ENCODE measurements at regions not wholly inside any gene's neighbourhood (a gene's known extent, or its start where the extent isn't known, plus 50 kb on each side); places are given as distances from the start of the nearest gene placed in this dataset.

DNA sequence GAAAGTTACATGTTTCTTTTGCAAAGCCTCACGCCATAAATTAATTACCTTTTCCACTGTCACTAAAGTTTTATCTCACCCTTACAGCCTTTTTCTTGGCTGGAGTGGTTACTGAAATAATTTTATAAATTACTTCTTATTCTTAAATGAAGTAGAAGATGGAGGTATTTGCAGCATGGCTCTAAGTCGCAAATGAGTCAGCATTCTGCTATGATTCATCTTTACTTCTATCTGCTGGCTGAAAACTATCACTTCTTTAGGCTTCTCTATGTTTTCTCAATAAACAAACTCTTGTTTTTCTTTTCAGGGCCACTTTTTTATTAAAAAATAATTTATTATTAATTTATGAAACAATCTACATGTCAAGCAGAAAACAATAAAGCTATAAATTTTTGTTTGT, 210.2 kb upstream of the GYPA start:
- no peak overlapping the region for H3K4me3 ChIP-seq
- no peaks in the 10 kb centered on the region for H3K9me3 ChIP-seq (ENCODE audit: low read depth, low read length)
- no peak for DNase-seq (ENCODE audit: low read depth, low spot score)
- no peak overlapping the region for H3K27ac ChIP-seq
- TF ChIP-seq POLR2AphosphoS5 (IDR thresholded peaks at IDR 0.05; ENCODE audit: borderline replicate concordance, low read depth, low read length), result no peak
- no peak for TF ChIP-seq EZH2 (IDR thresholded peaks at IDR 0.05)
- no peak for TF ChIP-seq FOXP2 (optimal IDR thresholded peaks at IDR 0.05; ENCODE audit: control extremely low read depth, extremely low read length, insufficient read depth)
- no peaks in the 10 kb centered on the region for H3K36me3 ChIP-seq (ENCODE audit: insufficient read depth, low read length)
- no peak overlapping the region for H3K9ac ChIP-seq (ENCODE audit: insufficient read length)

DNA sequence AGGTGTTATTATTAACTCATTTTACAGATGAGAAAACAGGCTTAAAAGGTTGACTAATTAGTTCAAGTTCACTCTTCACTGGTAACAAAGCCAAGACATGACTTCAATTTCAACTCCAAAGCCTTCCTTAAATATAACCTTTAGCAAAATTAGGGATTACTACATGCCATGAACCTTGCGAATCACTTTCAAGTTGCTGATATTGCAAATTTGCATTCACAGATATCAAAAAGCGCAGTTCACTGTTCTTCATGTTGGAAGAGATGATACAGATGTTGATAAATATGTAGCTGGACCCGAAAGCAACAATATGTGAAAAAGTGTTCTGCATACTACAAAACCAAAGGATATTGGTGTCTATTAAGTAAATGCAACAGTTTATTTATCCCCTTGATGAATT, 210.8 kb upstream of the GYPA start:
- Histone ChIP-seq H3K9me3 (ENCODE audit: low read depth, low read length) (no peaks in the 10 kb centered on the region), H3K36me3 (ENCODE audit: insufficient read depth, low read length) (no peaks in the 10 kb centered on the region), H3K9ac (ENCODE audit: insufficient read length) (no peak overlapping the region), H3K27ac (no peak overlapping the region), H3K4me3 (no peak overlapping the region)
- DNase-seq (ENCODE audit: low read depth, low spot score), result no peak
- no peak for TF ChIP-seq EZH2 (IDR thresholded peaks at IDR 0.05)
- no peak for TF ChIP-seq POLR2AphosphoS5 (IDR thresholded peaks at IDR 0.05; ENCODE audit: borderline replicate concordance, low read depth, low read length)
- TF ChIP-seq FOXP2 (optimal IDR thresholded peaks at IDR 0.05; ENCODE audit: control extremely low read depth, extremely low read length, insufficient read depth), result no peak

DNA sequence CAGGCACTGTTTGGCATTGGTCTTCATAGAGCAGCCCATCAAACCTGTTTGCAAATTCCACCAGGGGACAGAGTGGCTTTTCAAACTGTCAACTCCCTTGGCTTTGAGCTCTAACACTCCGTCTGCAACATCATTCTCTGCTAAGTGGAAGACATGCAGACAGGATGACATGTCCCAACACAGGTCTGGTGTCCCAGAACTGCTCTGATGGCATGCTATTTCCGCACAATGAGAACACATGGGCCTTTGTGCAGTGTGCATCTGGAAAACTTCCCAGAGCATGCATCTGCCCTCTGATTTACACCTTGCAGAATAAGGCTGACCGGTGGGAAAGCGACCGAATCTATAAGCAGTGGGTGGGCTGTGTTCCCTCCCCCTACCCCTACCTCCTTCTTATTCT, 212.8 kb upstream of the GYPA start:
- DNase-seq (ENCODE audit: low read depth, low spot score), result no peak
- H3K36me3 ChIP-seq (ENCODE audit: insufficient read depth, low read length), result no peaks in the 10 kb centered on the region
- H3K27ac ChIP-seq, result no peak overlapping the region
- H3K4me3 ChIP-seq, result no peak overlapping the region
- H3K9me3 ChIP-seq (ENCODE audit: low read depth, low read length), result no peaks in the 10 kb centered on the region
- TF ChIP-seq EZH2 (IDR thresholded peaks at IDR 0.05) (no peak), POLR2AphosphoS5 (IDR thresholded peaks at IDR 0.05; ENCODE audit: borderline replicate concordance, low read depth, low read length) (no peak), FOXP2 (optimal IDR thresholded peaks at IDR 0.05; ENCODE audit: control extremely low read depth, extremely low read length, insufficient read depth) (no peak)
- no peak overlapping the region for H3K9ac ChIP-seq (ENCODE audit: insufficient read length)

DNA sequence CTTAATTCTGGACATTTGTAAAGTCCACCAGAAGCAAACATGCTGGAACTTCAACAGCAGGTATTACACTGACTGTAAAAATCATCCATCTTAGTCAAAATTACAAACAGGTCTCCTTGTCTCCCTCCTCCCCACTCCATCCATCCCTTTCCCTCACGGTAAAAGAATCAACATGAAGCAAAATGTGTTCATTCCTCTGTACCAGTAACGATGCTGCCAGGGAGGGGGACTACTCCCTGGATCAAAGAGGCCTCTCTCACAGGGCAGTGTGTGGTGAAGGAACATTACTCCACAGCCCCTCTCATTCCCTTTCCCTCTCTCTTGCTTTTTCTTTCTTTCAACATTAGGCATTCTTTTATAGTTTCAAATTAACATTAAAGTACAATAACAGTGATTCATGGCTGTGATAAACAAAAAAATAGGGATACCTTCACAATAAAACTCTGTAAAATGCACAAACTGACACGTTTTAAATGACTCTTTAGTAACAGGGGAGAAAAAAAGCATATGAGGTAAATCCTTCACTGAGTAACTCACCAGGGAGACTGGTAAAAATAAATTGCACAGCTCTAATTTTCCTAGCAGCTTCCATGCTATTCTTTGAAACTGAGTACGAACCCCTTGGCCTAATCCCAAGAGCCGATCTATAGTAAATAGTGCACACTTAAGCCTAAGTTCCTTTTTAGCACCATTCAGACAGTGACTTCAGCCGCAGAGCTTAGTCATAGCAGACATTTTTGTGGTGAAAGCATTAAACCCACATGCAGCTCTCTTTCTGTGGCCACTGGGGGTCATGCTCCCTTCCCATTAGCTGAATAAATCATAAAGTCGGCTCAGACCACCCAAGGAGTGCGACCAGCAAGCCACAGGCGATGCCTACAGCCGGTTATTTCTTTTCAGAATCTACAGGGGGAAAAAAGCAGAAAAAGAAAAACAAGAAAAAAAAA, 215.6 kb upstream of the GYPA start:
- H3K9me3 ChIP-seq (ENCODE audit: low read depth, low read length), result no peaks in the 10 kb centered on the region
- H3K36me3 ChIP-seq (ENCODE audit: insufficient read depth, low read length), result no peaks in the 10 kb centered on the region
- DNase-seq (ENCODE audit: low read depth, low spot score), result peak; percentile 69
- peak overlapping the region; percentile 72 for H3K4me3 ChIP-seq
- no peak for TF ChIP-seq EZH2 (IDR thresholded peaks at IDR 0.05)
- no peak for TF ChIP-seq POLR2AphosphoS5 (IDR thresholded peaks at IDR 0.05; ENCODE audit: borderline replicate concordance, low read depth, low read length)
- no peak for TF ChIP-seq FOXP2 (optimal IDR thresholded peaks at IDR 0.05; ENCODE audit: control extremely low read depth, extremely low read length, insufficient read depth)
- H3K9ac ChIP-seq (ENCODE audit: insufficient read length), result peak overlapping the region; percentile 20
- H3K27ac ChIP-seq, result peak overlapping the region; percentile 93

DNA sequence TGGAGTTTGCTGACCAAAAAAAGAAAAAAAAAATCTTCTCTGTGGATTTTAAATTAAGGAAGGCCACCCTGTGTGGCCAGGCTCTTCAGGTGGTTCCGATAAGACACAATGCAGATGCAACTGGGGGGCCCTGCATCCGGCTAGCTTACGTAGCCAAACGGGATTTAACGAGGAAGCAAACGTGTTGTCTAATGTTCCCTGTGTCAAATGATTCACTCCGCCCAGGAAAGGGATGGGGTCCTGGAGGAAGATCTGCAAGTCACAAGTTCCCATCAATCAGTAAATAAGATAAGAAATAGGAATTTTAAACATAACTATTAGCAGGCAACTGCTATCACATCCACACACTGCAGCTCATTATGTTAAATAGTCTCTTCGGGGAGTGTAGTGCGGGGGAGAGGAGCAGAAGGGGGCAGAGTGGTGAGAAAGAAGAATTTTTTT, 216.4 kb upstream of the GYPA start:
- no peak for DNase-seq (ENCODE audit: low read depth, low spot score)
- peak overlapping the region; percentile 93 for H3K27ac ChIP-seq
- TF ChIP-seq EZH2 (IDR thresholded peaks at IDR 0.05) (no peak), FOXP2 (optimal IDR thresholded peaks at IDR 0.05; ENCODE audit: control extremely low read depth, extremely low read length, insufficient read depth) (no peak), POLR2AphosphoS5 (IDR thresholded peaks at IDR 0.05; ENCODE audit: borderline replicate concordance, low read depth, low read length) (no peak)

DNA sequence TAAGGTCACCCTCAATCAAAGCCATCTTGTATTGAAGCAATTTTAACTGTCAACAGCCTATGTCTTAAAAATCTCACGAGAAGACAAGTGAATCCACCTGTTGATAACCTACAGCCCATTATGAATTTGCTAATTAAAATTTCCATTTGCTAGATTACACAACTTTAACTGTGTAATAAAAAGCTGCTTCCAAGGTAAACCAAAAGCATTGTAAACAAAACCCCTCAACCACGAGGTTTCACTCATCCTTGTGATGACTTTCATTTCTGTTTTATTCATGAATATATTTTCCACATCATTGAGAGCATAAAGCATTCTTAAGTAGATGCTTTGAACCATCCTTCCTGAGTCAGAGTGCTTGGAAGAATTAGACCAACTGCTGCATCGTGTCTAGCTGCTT, 217.5 kb upstream of the GYPA start:
- Histone ChIP-seq H3K4me3 (no peak overlapping the region), H3K9me3 (ENCODE audit: low read depth, low read length) (no peaks in the 10 kb centered on the region), H3K36me3 (ENCODE audit: insufficient read depth, low read length) (no peaks in the 10 kb centered on the region), H3K27ac (no peak overlapping the region), H3K9ac (ENCODE audit: insufficient read length) (no peak overlapping the region)
- DNase-seq (ENCODE audit: low read depth, low spot score), result no peak
- TF ChIP-seq FOXP2 (optimal IDR thresholded peaks at IDR 0.05; ENCODE audit: control extremely low read depth, extremely low read length, insufficient read depth), result no peak
- no peak for TF ChIP-seq POLR2AphosphoS5 (IDR thresholded peaks at IDR 0.05; ENCODE audit: borderline replicate concordance, low read depth, low read length)
- TF ChIP-seq EZH2 (IDR thresholded peaks at IDR 0.05), result no peak

More for the DNA sequence above, 216.4 kb upstream of the GYPA start:
- Histone ChIP-seq H3K4me3 (peak overlapping the region; percentile 72), H3K9ac (ENCODE audit: insufficient read length) (peak overlapping the region; percentile 20), H3K9me3 (ENCODE audit: low read depth, low read length) (no peaks in the 10 kb centered on the region), H3K36me3 (ENCODE audit: insufficient read depth, low read length) (no peaks in the 10 kb centered on the region)

DNA sequence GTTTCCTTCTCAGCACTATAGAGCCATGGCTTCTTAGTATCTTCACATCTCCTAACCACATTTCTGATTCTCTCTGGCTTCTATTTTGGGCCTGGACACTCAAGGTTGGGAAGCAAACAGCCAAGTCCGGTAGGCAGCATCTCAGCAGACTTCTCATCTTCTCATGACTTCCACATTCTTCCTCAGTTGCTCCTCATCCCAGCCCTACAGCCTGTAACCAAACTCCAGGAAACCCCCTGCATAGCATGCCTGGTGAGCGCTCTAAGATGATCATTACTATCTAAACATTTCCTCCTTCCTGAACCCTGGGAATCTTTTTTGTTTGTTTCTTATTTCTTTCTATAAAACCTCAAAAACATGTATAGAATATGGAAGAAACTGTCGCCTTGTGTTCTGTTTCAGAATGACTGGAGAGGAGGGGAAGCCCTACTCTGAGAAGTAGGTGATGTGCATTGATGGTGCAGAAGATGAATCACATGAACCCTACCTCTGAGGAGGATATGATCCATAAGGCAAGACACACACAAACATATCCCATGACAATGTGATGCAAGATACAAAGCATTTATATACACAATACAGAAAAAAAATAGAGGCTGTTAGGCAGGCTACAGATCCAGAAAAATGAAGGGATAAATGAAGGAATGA, 219.8 kb upstream of the GYPA start:
- Histone ChIP-seq H3K9ac (ENCODE audit: insufficient read length) (no peak overlapping the region), H3K27ac (no peak overlapping the region), H3K4me3 (no peak overlapping the region), H3K36me3 (ENCODE audit: insufficient read depth, low read length) (no peaks in the 10 kb centered on the region), H3K9me3 (ENCODE audit: low read depth, low read length) (no peaks in the 10 kb centered on the region)
- TF ChIP-seq FOXP2 (optimal IDR thresholded peaks at IDR 0.05; ENCODE audit: control extremely low read depth, extremely low read length, insufficient read depth), result no peak
- TF ChIP-seq EZH2 (IDR thresholded peaks at IDR 0.05), result no peak
- TF ChIP-seq POLR2AphosphoS5 (IDR thresholded peaks at IDR 0.05; ENCODE audit: borderline replicate concordance, low read depth, low read length), result no peak
- no peak for DNase-seq (ENCODE audit: low read depth, low spot score)

DNA sequence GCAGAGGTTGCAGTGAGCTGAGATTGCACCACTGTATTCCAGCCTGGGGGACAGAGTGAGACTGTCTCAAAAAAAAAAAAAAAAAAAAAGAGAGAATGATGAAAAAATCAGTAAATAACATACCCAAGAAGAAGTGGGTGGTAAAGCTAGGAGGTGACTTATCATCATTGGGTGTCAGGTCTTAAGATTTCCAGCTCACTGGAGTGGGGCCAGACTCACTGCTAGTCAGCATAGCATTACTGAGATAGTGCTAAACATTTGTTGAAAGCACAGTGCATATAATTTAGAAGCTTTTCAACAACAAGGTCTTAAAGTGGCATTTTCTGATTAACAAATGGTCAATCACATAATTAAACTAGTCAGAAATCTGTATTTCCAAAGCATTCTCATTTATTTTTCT, 221.8 kb upstream of the GYPA start:
- no peak for DNase-seq (ENCODE audit: low read depth, low spot score)
- no peak for TF ChIP-seq EZH2 (IDR thresholded peaks at IDR 0.05)
- no peak for TF ChIP-seq FOXP2 (optimal IDR thresholded peaks at IDR 0.05; ENCODE audit: control extremely low read depth, extremely low read length, insufficient read depth)
- no peak for TF ChIP-seq POLR2AphosphoS5 (IDR thresholded peaks at IDR 0.05; ENCODE audit: borderline replicate concordance, low read depth, low read length)
- H3K9me3 ChIP-seq (ENCODE audit: low read depth, low read length), result no peaks in the 10 kb centered on the region
- H3K4me3 ChIP-seq, result no peak overlapping the region
- H3K9ac ChIP-seq (ENCODE audit: insufficient read length), result no peak overlapping the region
- H3K36me3 ChIP-seq (ENCODE audit: insufficient read depth, low read length), result no peaks in the 10 kb centered on the region
- H3K27ac ChIP-seq, result no peak overlapping the region
